GM06990 (cell line): ENCODE measurements at regions not wholly inside any gene's neighbourhood (a gene's known extent, or its start where the extent isn't known, plus 50 kb on each side); places are given as distances from the start of the nearest gene placed in this dataset.

Source experiments
- DNase-seq: peaks from one replicate; pipeline ENCODE4 v3.0.0-alpha.2; 2011; ENCODE audit not compliant: insufficient read length; ENCODE audit errors: extremely low read depth
- H3K27me3 ChIP-seq: replicated peaks from 2 replicates; pipeline ENCODE4 v1.6.0; 2011; ENCODE audit warnings: low read length; ENCODE audit not compliant: control insufficient read depth, insufficient read depth
- H3K36me3 ChIP-seq: 2 replicates; pipeline ENCODE4 v1.5.1; 2011; ENCODE audit warnings: low read length; ENCODE audit not compliant: control insufficient read depth, insufficient read depth
- H3K4me3 ChIP-seq: replicated peaks from 2 replicates; pipeline ENCODE4 v1.5.1; 2011; ENCODE audit warnings: low read depth, mild to moderate bottlenecking, control low read depth, low read length
- TF ChIP-seq, protein P1 (sequence below): IDR thresholded peaks from 2 replicates; pipeline ENCODE4 v1.5.1; 2011; ENCODE audit warnings: low read length, control low read depth, mild to moderate bottlenecking, inconsistent platforms; ENCODE audit not compliant: insufficient read depth, poor library complexity, severe bottlenecking

DNA sequence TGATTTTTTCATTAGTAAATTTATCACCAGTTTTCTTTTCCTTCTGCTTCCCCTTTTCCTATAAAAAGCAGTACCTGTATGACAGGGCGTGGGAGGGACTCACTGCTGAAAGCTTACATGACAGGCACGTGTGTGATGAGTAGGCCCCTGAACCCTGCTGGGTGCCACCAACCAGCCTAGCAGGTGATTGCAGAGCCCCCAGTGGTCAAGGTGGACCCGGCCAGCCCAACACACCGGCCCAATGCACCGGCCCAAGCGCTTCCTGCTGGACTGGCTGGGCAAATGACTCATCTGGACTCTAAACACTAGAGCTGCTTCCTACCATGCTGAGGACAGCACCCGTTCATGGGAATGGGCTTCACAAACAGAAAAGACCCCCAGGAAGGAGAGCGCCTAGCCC lies 89.8 kb upstream of the TMEM72 start:
- no peak for DNase-seq
- no peaks in the 10 kb centered on the region for H3K36me3 ChIP-seq
- H3K4me3 ChIP-seq, result no peak overlapping the region
- TF ChIP-seq, protein P1, sequence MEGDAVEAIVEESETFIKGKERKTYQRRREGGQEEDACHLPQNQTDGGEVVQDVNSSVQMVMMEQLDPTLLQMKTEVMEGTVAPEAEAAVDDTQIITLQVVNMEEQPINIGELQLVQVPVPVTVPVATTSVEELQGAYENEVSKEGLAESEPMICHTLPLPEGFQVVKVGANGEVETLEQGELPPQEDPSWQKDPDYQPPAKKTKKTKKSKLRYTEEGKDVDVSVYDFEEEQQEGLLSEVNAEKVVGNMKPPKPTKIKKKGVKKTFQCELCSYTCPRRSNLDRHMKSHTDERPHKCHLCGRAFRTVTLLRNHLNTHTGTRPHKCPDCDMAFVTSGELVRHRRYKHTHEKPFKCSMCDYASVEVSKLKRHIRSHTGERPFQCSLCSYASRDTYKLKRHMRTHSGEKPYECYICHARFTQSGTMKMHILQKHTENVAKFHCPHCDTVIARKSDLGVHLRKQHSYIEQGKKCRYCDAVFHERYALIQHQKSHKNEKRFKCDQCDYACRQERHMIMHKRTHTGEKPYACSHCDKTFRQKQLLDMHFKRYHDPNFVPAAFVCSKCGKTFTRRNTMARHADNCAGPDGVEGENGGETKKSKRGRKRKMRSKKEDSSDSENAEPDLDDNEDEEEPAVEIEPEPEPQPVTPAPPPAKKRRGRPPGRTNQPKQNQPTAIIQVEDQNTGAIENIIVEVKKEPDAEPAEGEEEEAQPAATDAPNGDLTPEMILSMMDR, result no peak
- no peaks in the 10 kb centered on the region; the same call in 1 of the 2 replicates for H3K27me3 ChIP-seq

DNA sequence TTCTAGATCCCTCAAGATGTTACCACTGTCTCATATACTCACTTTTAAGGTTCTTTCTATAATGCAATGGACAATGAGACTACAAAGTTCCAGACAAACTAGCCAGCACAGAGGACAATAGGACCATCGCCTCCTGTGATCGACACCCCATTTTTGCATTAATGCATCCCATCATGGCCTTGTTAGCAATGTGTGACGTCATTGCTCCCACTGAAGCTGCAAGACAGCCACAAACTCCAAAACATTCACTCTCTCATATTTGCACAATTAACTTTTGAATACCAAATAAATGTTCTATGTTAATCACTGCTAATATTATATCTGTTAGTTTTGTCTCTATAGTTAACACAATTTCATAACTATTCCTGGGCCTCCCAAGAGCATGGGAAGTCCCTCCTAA lies 88.8 kb upstream of the TMEM72 start:
- H3K36me3 ChIP-seq, result no peaks in the 10 kb centered on the region
- TF ChIP-seq, protein P1, result no peak
- no peak overlapping the region for H3K4me3 ChIP-seq
- no peak for DNase-seq
- H3K27me3 ChIP-seq, result no peaks in the 10 kb centered on the region; the same call in none of the 2 replicates

DNA sequence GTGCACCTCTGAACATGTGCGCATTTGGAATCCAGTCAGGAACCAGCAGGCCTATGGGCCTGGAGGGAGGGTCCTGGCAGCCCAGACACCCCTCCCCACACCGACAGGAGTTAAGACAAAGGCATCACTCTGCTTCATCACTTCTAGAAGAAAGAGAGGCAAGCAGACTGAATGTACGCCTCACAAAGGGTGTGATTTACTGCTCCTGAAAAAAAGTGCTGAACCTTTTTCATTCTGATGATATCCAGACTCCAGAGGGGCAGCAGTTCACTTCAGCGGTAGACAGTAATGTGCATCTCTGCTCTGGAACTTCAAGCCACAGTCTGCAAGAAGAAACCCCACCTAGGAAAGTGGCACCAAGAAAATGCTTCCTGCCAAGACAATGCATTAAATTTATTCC lies 88.2 kb upstream of the TMEM72 start:
- Histone ChIP-seq H3K36me3 (no peaks in the 10 kb centered on the region), H3K27me3 (no peaks in the 10 kb centered on the region; the same call in none of the 2 replicates), H3K4me3 (no peak overlapping the region)
- TF ChIP-seq, protein P1, result no peak
- DNase-seq, result no peak

DNA sequence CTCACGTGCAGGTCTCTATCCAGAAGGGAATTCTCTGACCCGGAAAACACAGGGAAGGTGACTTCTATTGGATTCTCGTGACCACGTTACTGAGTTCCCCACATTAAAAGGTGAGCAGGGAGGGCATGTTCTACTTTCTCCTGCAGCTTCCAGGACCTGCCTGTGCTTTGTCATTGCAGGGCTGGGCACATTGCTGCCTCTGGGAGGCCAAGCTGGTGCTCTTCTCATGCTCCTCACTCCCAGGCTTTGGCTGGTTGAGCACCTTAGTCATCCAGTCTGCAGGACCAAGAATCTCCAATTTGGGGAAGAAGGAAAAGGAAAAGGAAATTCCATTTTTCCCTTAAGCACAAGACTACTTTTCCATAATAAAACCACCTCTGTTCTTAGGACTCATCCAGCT lies 86.5 kb upstream of the TMEM72 start:
- no peak for DNase-seq
- H3K27me3 ChIP-seq, result no peaks in the 10 kb centered on the region; the same call in none of the 2 replicates
- no peak overlapping the region for H3K4me3 ChIP-seq
- TF ChIP-seq, protein P1, result no peak
- no peaks in the 10 kb centered on the region for H3K36me3 ChIP-seq

GRCh38 chr10:44827431-44828006 lies 83.6 kb upstream of the TMEM72 start:
- no peak for DNase-seq
- TF ChIP-seq, protein P1, result no peak
- Histone ChIP-seq H3K36me3 (no peaks in the 10 kb centered on the region), H3K27me3 (no peaks in the 10 kb centered on the region; the same call in 1 of the 2 replicates), H3K4me3 (no peak overlapping the region)
